CD4-positive, CD25-positive, alpha-beta regulatory T cell (primary cell): ENCODE measurements at regions not wholly inside any gene's neighbourhood (a gene's known extent, or its start where the extent isn't known, plus 50 kb on each side); places are given as distances from the start of the nearest gene placed in this dataset.

Experiments
- ATAC-seq, 2 donors: fragments of 150-1000 bp; cut with Tn5 transposase; one replicate each; pipeline ENCODE4 v1.10.0; 2021; ENCODE audit warnings: low read depth in 2 of 2, moderate number of reproducible peaks in 2 of 2, moderate library complexity in 1 of 2
- DNase-seq, 3 donors: peaks; one replicate each; pipeline versions ENCODE4 v3.0.0 to v3.0.0-alpha.2; 2012 to 2022; ENCODE audit warnings: mixed read lengths in 1 of 3
- H3K27ac ChIP-seq: one replicate; pipeline ENCODE4 v1.7.0; 2013; ENCODE audit warnings: mild to moderate bottlenecking, low read length; ENCODE audit not compliant: insufficient read depth, poor library complexity, severe bottlenecking
- H3K27me3 ChIP-seq: one replicate; pipeline ENCODE4 v1.7.0; 2013; ENCODE audit warnings: low read length; ENCODE audit not compliant: control insufficient read depth, insufficient read depth
- H3K36me3 ChIP-seq: one replicate; pipeline ENCODE4 v1.7.0; 2013; ENCODE audit warnings: mild to moderate bottlenecking, low read length, moderate library complexity; ENCODE audit not compliant: control insufficient read depth, insufficient read depth
- H3K4me1 ChIP-seq: 2 replicates; pipeline ENCODE4 v1.7.0; 2013; ENCODE audit warnings: mild to moderate bottlenecking, low read length; ENCODE audit not compliant: insufficient read depth, control insufficient read depth, poor library complexity, severe bottlenecking
- H3K4me3 ChIP-seq: one replicate; pipeline ENCODE4 v1.7.0; 2013; ENCODE audit warnings: low read depth, mild to moderate bottlenecking, low read length, moderate library complexity
- H3K9me3 ChIP-seq, 2 experiments: 1 replicate in 1 of 2; 2 replicates in 1 of 2; pipeline ENCODE4 v1.7.0; 2013; ENCODE audit warnings: low read length in 2 of 2, mild to moderate bottlenecking in 1 of 2, moderate library complexity in 1 of 2; ENCODE audit not compliant: control insufficient read depth in 2 of 2
- H3K27ac Mint-ChIP-seq, 3 donors: one replicate each; pipeline ENCODE4 v1.8.0; 2020 to 2022; ENCODE audit warnings: mild to moderate bottlenecking in 3 of 3, mixed read lengths in 3 of 3, moderate library complexity in 2 of 3
- H3K27me3 Mint-ChIP-seq: one replicate; pipeline ENCODE4 v1.8.0; 2022; ENCODE audit warnings: mild to moderate bottlenecking, mixed read lengths
- H3K36me3 Mint-ChIP-seq: one replicate; pipeline ENCODE4 v1.8.0; 2020; ENCODE audit warnings: mixed read lengths
- H3K4me1 Mint-ChIP-seq, 4 donors: one replicate each; pipeline ENCODE4 v1.8.0; 2020 to 2022; ENCODE audit warnings: mixed read lengths in 4 of 4, mild to moderate bottlenecking in 1 of 4
- H3K4me3 Mint-ChIP-seq, 4 donors: one replicate each; pipeline ENCODE4 v1.8.0; 2020 to 2022; ENCODE audit warnings: mild to moderate bottlenecking in 4 of 4, mixed read lengths in 4 of 4, moderate library complexity in 3 of 4
- H3K9me3 Mint-ChIP-seq, 7 donors: one replicate each; pipeline ENCODE4 v1.8.0; 2020 to 2022; ENCODE audit warnings: mixed read lengths in 7 of 7, mild to moderate bottlenecking in 3 of 7, moderate library complexity in 2 of 7

DNA sequence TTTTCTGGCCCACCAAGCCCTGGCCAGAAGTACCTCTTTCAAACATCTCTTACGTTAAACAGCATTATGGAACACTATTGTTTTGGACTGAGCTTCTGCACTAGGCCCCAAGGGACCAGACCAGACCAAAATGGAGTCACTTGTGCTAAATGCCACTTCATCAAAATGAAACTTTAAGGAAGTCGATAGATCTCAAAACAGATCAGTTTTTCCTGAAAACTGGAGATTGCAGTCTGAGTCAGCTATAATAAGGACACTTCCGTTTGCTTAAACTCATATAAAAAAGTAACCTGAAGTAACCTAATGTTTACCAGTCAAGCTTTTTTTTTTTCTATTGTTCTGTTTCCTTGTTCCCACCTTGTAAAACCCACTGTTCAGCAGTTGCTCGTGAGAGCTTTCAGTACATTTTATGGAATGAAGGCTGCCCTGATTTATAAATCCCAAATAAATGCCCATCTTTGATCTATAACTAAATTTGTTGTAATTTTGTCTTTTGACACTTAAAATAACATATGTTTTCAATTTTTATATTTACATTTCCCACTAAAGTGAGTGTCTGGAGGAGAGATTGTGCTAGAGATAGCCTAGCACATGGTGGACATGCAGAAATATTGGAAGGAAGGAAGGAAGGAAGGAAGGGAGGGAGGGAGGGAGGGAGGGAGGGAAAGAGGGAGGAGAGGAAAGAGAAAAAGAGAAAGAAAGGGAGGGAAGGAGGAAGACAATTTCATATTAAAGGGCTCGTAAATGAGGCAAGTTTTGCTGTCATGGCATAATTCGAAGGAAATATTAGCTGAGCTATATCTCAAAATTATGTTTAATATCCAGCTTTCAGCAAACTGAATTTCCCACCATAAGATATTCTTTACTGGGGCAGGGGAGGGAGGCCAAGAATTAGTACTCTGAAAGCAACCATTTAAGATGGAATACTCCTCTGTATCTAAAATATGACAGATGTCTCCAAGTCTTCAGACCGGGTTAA, 77.0 kb upstream of the CXADR start:
- H3K36me3 Mint-ChIP-seq, result no peaks in the 10 kb centered on the region
- H3K27ac Mint-ChIP-seq, result no peak overlapping the region
- H3K9me3 Mint-ChIP-seq, result no peaks in the 10 kb centered on the region
- H3K27me3 ChIP-seq, result no peaks in the 10 kb centered on the region
- no peak for ATAC-seq
- no peaks in the 10 kb centered on the region for H3K27me3 Mint-ChIP-seq
- no peaks in the 10 kb centered on the region for H3K4me1 ChIP-seq
- H3K9me3 ChIP-seq, result no peaks in the 10 kb centered on the region
- no peaks in the 10 kb centered on the region for H3K36me3 ChIP-seq
- DNase-seq, result no peak
- no peak overlapping the region for H3K4me3 ChIP-seq
- H3K4me3 Mint-ChIP-seq, result no peak overlapping the region
- no peaks in the 10 kb centered on the region for H3K4me1 Mint-ChIP-seq
- H3K27ac ChIP-seq, result no peak overlapping the region

GRCh38 chr21:17436626-17437111, 76.2 kb upstream of the CXADR start:
- Histone ChIP-seq H3K36me3 (no peaks in the 10 kb centered on the region), H3K4me1 (no peaks in the 10 kb centered on the region), H3K27me3 (no peaks in the 10 kb centered on the region), H3K9me3 (no peaks in the 10 kb centered on the region), H3K27ac (no peak overlapping the region), H3K4me3 (no peak overlapping the region)
- Mint-ChIP-seq H3K36me3 (no peaks in the 10 kb centered on the region), H3K9me3 (no peaks in the 10 kb centered on the region), H3K27me3 (no peaks in the 10 kb centered on the region), H3K4me3 (no peak overlapping the region), H3K4me1 (no peaks in the 10 kb centered on the region), H3K27ac (no peak overlapping the region)
- ATAC-seq (no peak), DNase-seq (no peak)

DNA sequence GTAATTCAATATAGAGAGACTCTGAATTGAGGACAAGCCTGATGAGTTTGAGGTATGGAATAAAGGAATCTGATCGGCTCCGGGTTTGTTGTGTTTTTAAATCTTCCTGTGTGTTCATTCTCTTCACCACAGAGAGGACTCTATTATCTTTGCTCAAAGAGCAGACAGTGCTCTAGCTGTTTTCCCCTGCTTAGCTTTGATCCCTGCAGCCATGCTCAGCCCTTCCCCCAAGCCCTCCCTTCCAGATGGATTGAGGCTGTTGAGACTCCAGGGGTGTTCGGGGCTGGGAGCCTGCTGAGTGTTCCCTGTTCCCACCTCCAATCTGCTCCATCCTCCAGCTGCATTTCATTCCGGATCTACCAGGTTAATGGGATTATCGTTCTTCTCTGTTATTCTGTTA, 74.2 kb upstream of the CXADR start:
- H3K4me3 ChIP-seq, result no peak overlapping the region
- Mint-ChIP-seq H3K9me3 (no peaks in the 10 kb centered on the region), H3K4me3 (no peak overlapping the region), H3K36me3 (no peaks in the 10 kb centered on the region), H3K27ac (no peak overlapping the region), H3K4me1 (no peaks in the 10 kb centered on the region), H3K27me3 (no peaks in the 10 kb centered on the region)
- no peak for ATAC-seq
- no peak for DNase-seq
- no peak overlapping the region for H3K27ac ChIP-seq
- no peaks in the 10 kb centered on the region for H3K4me1 ChIP-seq
- H3K27me3 ChIP-seq, result no peaks in the 10 kb centered on the region
- H3K9me3 ChIP-seq, result no peaks in the 10 kb centered on the region
- H3K36me3 ChIP-seq, result no peaks in the 10 kb centered on the region

DNA sequence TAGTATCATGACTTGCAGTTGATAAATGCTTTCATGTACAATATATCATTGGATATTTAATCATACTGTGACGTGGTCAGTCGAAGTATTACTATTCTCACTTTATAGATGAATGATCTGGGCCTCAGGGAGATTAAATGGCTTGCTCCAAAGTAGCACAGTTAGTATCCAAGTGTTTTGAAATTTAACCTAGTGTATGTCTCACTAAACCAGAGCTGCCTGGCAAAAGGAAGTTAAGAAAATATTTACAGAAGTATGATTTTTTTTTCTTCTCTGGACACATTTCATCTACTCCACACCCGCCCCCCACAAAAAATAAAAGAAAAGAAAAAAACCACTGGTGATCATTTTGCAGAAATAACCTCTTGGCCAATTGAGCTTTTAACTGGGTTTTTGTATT, 71.9 kb upstream of the CXADR start:
- H3K9me3 Mint-ChIP-seq, result peaks cover 0 to 1% (median 0%) of the 10 kb centered on the region in 7 donors
- Histone ChIP-seq H3K36me3 (no peaks in the 10 kb centered on the region), H3K9me3 (no peaks in the 10 kb centered on the region), H3K27ac (no peak overlapping the region), H3K4me3 (no peak overlapping the region), H3K27me3 (no peaks in the 10 kb centered on the region), H3K4me1 (no peaks in the 10 kb centered on the region)
- no peak overlapping the region for H3K27ac Mint-ChIP-seq
- H3K36me3 Mint-ChIP-seq, result no peaks in the 10 kb centered on the region
- ATAC-seq (no peak), DNase-seq (no peak)
- H3K4me3 Mint-ChIP-seq, result no peak overlapping the region
- no peaks in the 10 kb centered on the region for H3K4me1 Mint-ChIP-seq
- H3K27me3 Mint-ChIP-seq, result no peaks in the 10 kb centered on the region

DNA sequence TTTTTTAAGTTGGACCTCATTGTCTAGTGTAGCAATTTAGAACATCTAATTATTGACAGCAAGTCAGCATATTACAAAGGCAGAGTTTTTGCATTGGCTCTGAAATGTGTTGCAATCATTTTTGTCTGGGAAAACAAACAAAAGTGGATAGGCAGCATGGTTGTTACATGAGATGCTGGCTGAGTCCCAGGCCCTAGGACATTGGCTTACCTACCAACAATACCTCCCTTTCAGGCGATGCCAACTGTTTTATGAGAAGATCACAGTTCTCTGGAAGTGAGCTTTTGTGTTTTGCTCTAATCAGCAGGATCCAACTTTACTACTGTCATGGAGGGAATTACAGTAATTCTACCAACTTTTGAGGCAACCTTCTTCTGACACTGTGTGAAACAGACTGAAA, 71.5 kb upstream of the CXADR start:
- Mint-ChIP-seq H3K27me3 (no peaks in the 10 kb centered on the region), H3K27ac (no peak overlapping the region), H3K4me3 (no peak overlapping the region), H3K36me3 (no peaks in the 10 kb centered on the region), H3K9me3 (peaks cover 0 to 1% (median 0%) of the 10 kb centered on the region in 7 donors), H3K4me1 (no peaks in the 10 kb centered on the region)
- Histone ChIP-seq H3K36me3 (no peaks in the 10 kb centered on the region), H3K27me3 (no peaks in the 10 kb centered on the region), H3K4me1 (no peaks in the 10 kb centered on the region), H3K4me3 (no peak overlapping the region), H3K27ac (no peak overlapping the region), H3K9me3 (no peaks in the 10 kb centered on the region)
- ATAC-seq (no peak), DNase-seq (no peak)

GRCh38 chr21:17442165-17442564, 70.7 kb upstream of the CXADR start:
- H3K4me3 Mint-ChIP-seq, result no peak overlapping the region
- no peaks in the 10 kb centered on the region for H3K27me3 ChIP-seq
- no peaks in the 10 kb centered on the region for H3K9me3 ChIP-seq
- H3K4me1 Mint-ChIP-seq, result no peaks in the 10 kb centered on the region
- no peaks in the 10 kb centered on the region for H3K36me3 ChIP-seq
- H3K27ac Mint-ChIP-seq, result no peak overlapping the region
- no peak for DNase-seq
- peaks cover under 1% of the 10 kb centered on the region for H3K27me3 Mint-ChIP-seq
- ATAC-seq, result no peak
- no peak overlapping the region for H3K4me3 ChIP-seq
- H3K36me3 Mint-ChIP-seq, result no peaks in the 10 kb centered on the region
- no peak overlapping the region for H3K27ac ChIP-seq
- no peaks in the 10 kb centered on the region for H3K4me1 ChIP-seq
- H3K9me3 Mint-ChIP-seq, result peaks cover 0 to 1% (median 0%) of the 10 kb centered on the region in 7 donors

GRCh38 chr21:17444828-17445227, 68.0 kb upstream of the CXADR start:
- Mint-ChIP-seq H3K27ac (no peak overlapping the region), H3K9me3 (peaks cover 0 to 1% (median 0%) of the 10 kb centered on the region in 7 donors), H3K27me3 (peaks cover 6% of the 10 kb centered on the region), H3K4me1 (no peaks in the 10 kb centered on the region), H3K4me3 (no peak overlapping the region), H3K36me3 (no peaks in the 10 kb centered on the region)
- no peak overlapping the region for H3K4me3 ChIP-seq
- no peak overlapping the region for H3K27ac ChIP-seq
- DNase-seq (no peak), ATAC-seq (no peak)
- H3K36me3 ChIP-seq, result no peaks in the 10 kb centered on the region
- no peaks in the 10 kb centered on the region for H3K9me3 ChIP-seq
- H3K27me3 ChIP-seq, result no peaks in the 10 kb centered on the region
- no peaks in the 10 kb centered on the region for H3K4me1 ChIP-seq

DNA sequence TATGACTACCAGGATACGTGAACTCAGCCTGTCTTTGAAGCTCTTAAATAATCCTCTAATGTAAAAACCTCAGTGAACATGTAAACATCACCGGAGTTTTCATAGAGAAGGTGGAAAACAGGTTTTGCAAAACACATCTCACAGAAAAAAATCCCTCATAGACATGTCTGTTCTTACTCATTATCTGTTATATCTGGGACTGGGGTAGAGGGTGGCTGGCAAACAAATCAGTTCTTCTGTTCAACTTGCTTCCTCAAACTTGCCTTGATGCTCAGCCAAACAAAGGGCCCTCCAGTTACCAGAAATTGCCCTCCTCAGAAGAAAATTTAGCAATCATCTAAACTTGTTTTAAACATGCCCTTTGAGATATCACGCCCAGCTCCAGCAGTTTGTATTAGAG, 66.1 kb upstream of the CXADR start:
- H3K36me3 Mint-ChIP-seq, result no peaks in the 10 kb centered on the region
- DNase-seq (no peak), ATAC-seq (no peak)
- no peak overlapping the region for H3K4me3 Mint-ChIP-seq
- Histone ChIP-seq H3K4me1 (no peaks in the 10 kb centered on the region), H3K27ac (no peak overlapping the region), H3K27me3 (no peaks in the 10 kb centered on the region), H3K4me3 (no peak overlapping the region), H3K36me3 (no peaks in the 10 kb centered on the region), H3K9me3 (no peaks in the 10 kb centered on the region)
- H3K9me3 Mint-ChIP-seq, result peaks cover 0 to 2% (median 0%) of the 10 kb centered on the region in 7 donors
- no peak overlapping the region for H3K27ac Mint-ChIP-seq
- no peaks in the 10 kb centered on the region for H3K4me1 Mint-ChIP-seq
- H3K27me3 Mint-ChIP-seq, result peaks cover 14% of the 10 kb centered on the region
